ENCODE measurements at regions not wholly inside any gene's neighbourhood (a gene's known extent, or its start where the extent isn't known, plus 50 kb on each side); places are given as distances from the start of the nearest gene placed in this dataset.

GRCh38 chr5:3218916-3219650 lies 376.5 kb upstream of the IRX1 start:
- no peak for TF ChIP-seq CTCF (IDR thresholded peaks at IDR 0.05; ENCODE audit: low read depth, low read length, missing control alignments)
- H3K4me3 ChIP-seq (ENCODE audit: low read depth, low read length) = no peak overlapping the region
- in situ Hi-C loops (cut with HindIII; ENCODE audit: low sequenced_read_pairs) = loop anchor here (5.0 kb wide), 1 partner anchor 43 kb away; no protein-coding TSS in a partner anchor
- no peak for DNase-seq (ENCODE audit: low read depth)

GRCh38 chr5:3217771-3218495 lies 377.7 kb upstream of the IRX1 start:
- in situ Hi-C loops (cut with HindIII; ENCODE audit: low sequenced_read_pairs) = loop anchor here (5.0 kb wide), 1 partner anchor 44 kb away; no protein-coding TSS in a partner anchor
- DNase-seq (ENCODE audit: low read depth) = no peak
- no peak for TF ChIP-seq CTCF (IDR thresholded peaks at IDR 0.05; ENCODE audit: low read depth, low read length, missing control alignments)
- no peak overlapping the region for H3K4me3 ChIP-seq (ENCODE audit: low read depth, low read length)

- no peak overlapping the region for H3K4me3 ChIP-seq (ENCODE audit: low read depth, low read length)
- in situ Hi-C loops (cut with HindIII; ENCODE audit: low sequenced_read_pairs) = loop anchor here (5.0 kb wide), 1 partner anchor 45 kb away; no protein-coding TSS in a partner anchor
- DNase-seq (ENCODE audit: low read depth) = no peak
- TF ChIP-seq CTCF (IDR thresholded peaks at IDR 0.05; ENCODE audit: low read depth, low read length, missing control alignments) = no peak
Observed at GRCh38 chr5:3217114-3217513, 378.5 kb upstream of the IRX1 start.

- DNase-seq (ENCODE audit: low read depth) = no peak
Observed at GRCh38 chr5:3216386-3216785, 379.2 kb upstream of the IRX1 start.

DNA sequence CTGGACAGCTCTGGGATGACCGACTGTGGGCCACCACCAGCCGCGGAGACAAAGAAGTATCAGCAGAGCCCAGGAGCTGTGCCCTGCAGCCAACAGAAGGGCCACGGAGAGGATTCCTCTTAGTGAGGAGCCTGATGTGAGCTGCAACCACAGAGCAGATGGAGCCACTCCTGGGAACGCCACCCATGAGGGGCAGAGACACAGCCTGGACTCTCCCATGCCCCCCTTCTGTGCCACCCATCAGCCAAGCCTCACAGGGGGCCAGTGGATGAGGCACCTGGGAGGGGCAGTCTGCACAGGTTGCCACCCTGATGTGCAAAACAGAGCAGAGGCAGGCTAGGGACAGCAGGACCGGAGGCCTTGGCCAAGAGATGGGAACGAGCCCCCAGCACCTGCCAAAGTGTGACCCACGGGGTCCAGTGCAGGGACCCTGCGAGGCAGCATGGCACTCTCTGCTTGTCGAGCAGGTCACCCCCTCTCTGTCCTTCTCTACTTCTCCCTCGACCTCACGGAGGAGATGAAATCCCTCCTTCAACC lies 380.7 kb upstream of the IRX1 start:
- no peak for TF ChIP-seq CTCF (IDR thresholded peaks at IDR 0.05; ENCODE audit: low read depth, low read length, missing control alignments)
- no peak overlapping the region for H3K4me3 ChIP-seq (ENCODE audit: low read depth, low read length)
- in situ Hi-C loops (cut with HindIII; ENCODE audit: low sequenced_read_pairs) = loop anchor here (5.0 kb wide), 1 partner anchor 47 kb away; no protein-coding TSS in a partner anchor
- DNase-seq (ENCODE audit: low read depth) = no peak

More at GRCh38 chr5:3216386-3216785, 379.2 kb upstream of the IRX1 start:
- in situ Hi-C loops (cut with HindIII; ENCODE audit: low sequenced_read_pairs) = loop anchor here (5.0 kb wide), 1 partner anchor 46 kb away; no protein-coding TSS in a partner anchor
- H3K4me3 ChIP-seq (ENCODE audit: low read depth, low read length) = no peak overlapping the region
- no peak for TF ChIP-seq CTCF (IDR thresholded peaks at IDR 0.05; ENCODE audit: low read depth, low read length, missing control alignments)

GRCh38 chr5:3214396-3214795 lies 381.2 kb upstream of the IRX1 start:
- DNase-seq (ENCODE audit: low read depth) = no peak
- in situ Hi-C loops (cut with HindIII; ENCODE audit: low sequenced_read_pairs) = no loop called here
- TF ChIP-seq CTCF (IDR thresholded peaks at IDR 0.05; ENCODE audit: low read depth, low read length, missing control alignments) = no peak
- H3K4me3 ChIP-seq (ENCODE audit: low read depth, low read length) = no peak overlapping the region

All from astrocyte of the cerebellum (primary cell).